OCI-LY1 (cell line): ENCODE measurements at regions not wholly inside any gene's neighbourhood (a gene's known extent, or its start where the extent isn't known, plus 50 kb on each side); places are given as distances from the start of the nearest gene placed in this dataset.

Source experiments
- H2AFZ ChIP-seq: fragments of 200-600 bp; sonication (generic), shearing (Covaris generic); 2 replicates; pipeline ENCODE4 v1.6.0; 2014; ENCODE audit warnings: antibody characterized with exemption, mild to moderate bottlenecking, low read length
- H3F3A ChIP-seq: fragments of 200-600 bp; sonication (generic), shearing (Covaris generic); 2 replicates; pipeline ENCODE4 v1.6.0; 2014; ENCODE audit warnings: mild to moderate bottlenecking, antibody characterized with exemption, low read length, moderate library complexity; ENCODE audit not compliant: insufficient read depth
- H3K27ac ChIP-seq: fragments of 200-600 bp; sonication (generic); 2 replicates; pipeline ENCODE4 v1.5.1; 2014; ENCODE audit warnings: low read length, mixed run types, mild to moderate bottlenecking, low read depth; ENCODE audit not compliant: poor library complexity, severe bottlenecking
- H3K27me3 ChIP-seq: fragments of 200-600 bp; sonication (generic); 2 replicates; pipeline ENCODE4 v1.6.0; 2014; ENCODE audit warnings: antibody characterized with exemption, mild to moderate bottlenecking, low read length, moderate library complexity; ENCODE audit not compliant: insufficient read depth
- H3K36me3 ChIP-seq: fragments of 200-600 bp; sonication (generic); 2 replicates; pipeline ENCODE4 v1.6.1; 2014; ENCODE audit warnings: mild to moderate bottlenecking, antibody characterized with exemption, low read length, moderate library complexity, mixed read lengths; ENCODE audit not compliant: insufficient read depth
- H3K4me1 ChIP-seq: fragments of 200-600 bp; sonication (generic); 2 replicates; pipeline ENCODE4 v1.5.1; 2014; ENCODE audit warnings: mild to moderate bottlenecking, low read length, moderate library complexity; ENCODE audit not compliant: insufficient read depth, severe bottlenecking
- H3K4me2 ChIP-seq: fragments of 200-600 bp; sonication (generic), shearing (Covaris generic); 2 replicates; pipeline ENCODE4 v1.6.1; 2014; ENCODE audit warnings: low read length
- H3K4me3 ChIP-seq: fragments of 200-600 bp; sonication (generic); 2 replicates; pipeline ENCODE4 v1.5.1; 2014; ENCODE audit warnings: low read length, low read depth, mild to moderate bottlenecking, mixed read lengths; ENCODE audit not compliant: poor library complexity, severe bottlenecking
- H3K79me2 ChIP-seq: fragments of 200-600 bp; shearing (Covaris generic); 2 replicates; pipeline ENCODE4 v1.6.1; 2016; ENCODE audit warnings: mixed run types, low read length, mixed read lengths; ENCODE audit not compliant: insufficient read depth
- H3K9ac ChIP-seq: fragments of 200-600 bp; sonication (generic), shearing (Covaris generic); 2 replicates; pipeline ENCODE4 v1.6.1; 2014; ENCODE audit warnings: mild to moderate bottlenecking, low read length, mixed read lengths
- H3K9me2 ChIP-seq: fragments of 200-600 bp; sonication (generic), shearing (Covaris generic); 2 replicates; pipeline ENCODE4 v1.6.1; 2014; ENCODE audit warnings: low read depth, mild to moderate bottlenecking, low read length, mixed read lengths
- H3K9me3 ChIP-seq: fragments of 200-600 bp; shearing (Covaris generic); 2 replicates; pipeline ENCODE4 v1.6.1; 2014; ENCODE audit warnings: low read length, mixed read lengths
- H4K20me1 ChIP-seq: fragments of 200-600 bp; sonication (generic), shearing (Covaris generic); 2 replicates; pipeline ENCODE4 v1.6.0; 2016; ENCODE audit warnings: mild to moderate bottlenecking, low read length; ENCODE audit not compliant: insufficient read depth
- CTCF ChIP-seq: fragments of 200-600 bp; sonication (generic), shearing (Covaris generic); IDR thresholded peaks from 2 replicates; pipeline ENCODE4 v1.5.1; 2017; ENCODE audit warnings: mild to moderate bottlenecking, antibody characterized with exemption, low read length, moderate library complexity, mixed read lengths
- EZH2 ChIP-seq: fragments of 200-600 bp; sonication (generic), shearing (Covaris generic); IDR thresholded peaks from 2 replicates; pipeline ENCODE4 v1.8.0; 2017; ENCODE audit warnings: borderline replicate concordance, mixed run types, mild to moderate bottlenecking, antibody characterized with exemption, low read length, moderate library complexity, mixed read lengths

- Histone ChIP-seq H3K9me3 (no peaks in the 10 kb centered on the region), H3K4me2 (no peak overlapping the region), H3K4me3 (no peak overlapping the region), H3K9me2 (no peaks in the 10 kb centered on the region), H3K27ac (no peak overlapping the region), H3K79me2 (no peaks in the 10 kb centered on the region), H2AFZ (no peak overlapping the region), H3K27me3 (no peaks in the 10 kb centered on the region; the same call in 1 of the 2 replicates), H3K36me3 (no peaks in the 10 kb centered on the region), H3F3A (no peaks in the 10 kb centered on the region), H3K4me1 (no peaks in the 10 kb centered on the region), H4K20me1 (no peaks in the 10 kb centered on the region), H3K9ac (no peak overlapping the region)
- TF ChIP-seq CTCF (no peak), EZH2 (no peak)
Observed at GRCh38 chr9:113787871-113788270, 88.2 kb upstream of the ZNF618 start.

GRCh38 chr9:113788616-113789330 lies 87.3 kb upstream of the ZNF618 start:
- TF ChIP-seq EZH2 (no peak), CTCF (no peak)
- no peaks in the 10 kb centered on the region for H4K20me1 ChIP-seq
- no peak overlapping the region for H3K9ac ChIP-seq
- no peaks in the 10 kb centered on the region for H3K9me3 ChIP-seq
- no peaks in the 10 kb centered on the region for H3K79me2 ChIP-seq
- H2AFZ ChIP-seq: no peak overlapping the region
- H3K4me2 ChIP-seq: no peak overlapping the region
- no peaks in the 10 kb centered on the region for H3K4me1 ChIP-seq
- no peaks in the 10 kb centered on the region for H3F3A ChIP-seq
- no peaks in the 10 kb centered on the region for H3K9me2 ChIP-seq
- no peaks in the 10 kb centered on the region for H3K36me3 ChIP-seq
- H3K27ac ChIP-seq: no peak overlapping the region
- no peak overlapping the region for H3K4me3 ChIP-seq
- no peaks in the 10 kb centered on the region; the same call in 1 of the 2 replicates for H3K27me3 ChIP-seq

GRCh38 chr9:113790093-113790492 lies 86.0 kb upstream of the ZNF618 start:
- Histone ChIP-seq H3F3A (no peaks in the 10 kb centered on the region), H3K4me3 (no peak overlapping the region), H2AFZ (no peak overlapping the region), H3K79me2 (no peaks in the 10 kb centered on the region), H3K9ac (no peak overlapping the region), H3K4me1 (no peaks in the 10 kb centered on the region), H3K27me3 (no peaks in the 10 kb centered on the region; the same call in 1 of the 2 replicates), H4K20me1 (no peaks in the 10 kb centered on the region), H3K9me2 (no peaks in the 10 kb centered on the region), H3K9me3 (no peaks in the 10 kb centered on the region), H3K36me3 (no peaks in the 10 kb centered on the region), H3K27ac (no peak overlapping the region), H3K4me2 (no peak overlapping the region)
- TF ChIP-seq CTCF (no peak), EZH2 (no peak)
